GM21529 (cell line): ENCODE measurements at regions not wholly inside any gene's neighbourhood (a gene's known extent, or its start where the extent isn't known, plus 50 kb on each side); places are given as distances from the start of the nearest gene placed in this dataset.

Source experiments
- ATAC-seq: cut with Tn5 transposase; IDR thresholded peaks from one replicate; pipeline ENCODE4 v1.9.1; 2021; ENCODE audit not compliant: unreplicated experiment

- no peak for ATAC-seq
Measured at GRCh38 chr1:217091561-217091960, 368.3 kb upstream of the ESRRG start.

DNA sequence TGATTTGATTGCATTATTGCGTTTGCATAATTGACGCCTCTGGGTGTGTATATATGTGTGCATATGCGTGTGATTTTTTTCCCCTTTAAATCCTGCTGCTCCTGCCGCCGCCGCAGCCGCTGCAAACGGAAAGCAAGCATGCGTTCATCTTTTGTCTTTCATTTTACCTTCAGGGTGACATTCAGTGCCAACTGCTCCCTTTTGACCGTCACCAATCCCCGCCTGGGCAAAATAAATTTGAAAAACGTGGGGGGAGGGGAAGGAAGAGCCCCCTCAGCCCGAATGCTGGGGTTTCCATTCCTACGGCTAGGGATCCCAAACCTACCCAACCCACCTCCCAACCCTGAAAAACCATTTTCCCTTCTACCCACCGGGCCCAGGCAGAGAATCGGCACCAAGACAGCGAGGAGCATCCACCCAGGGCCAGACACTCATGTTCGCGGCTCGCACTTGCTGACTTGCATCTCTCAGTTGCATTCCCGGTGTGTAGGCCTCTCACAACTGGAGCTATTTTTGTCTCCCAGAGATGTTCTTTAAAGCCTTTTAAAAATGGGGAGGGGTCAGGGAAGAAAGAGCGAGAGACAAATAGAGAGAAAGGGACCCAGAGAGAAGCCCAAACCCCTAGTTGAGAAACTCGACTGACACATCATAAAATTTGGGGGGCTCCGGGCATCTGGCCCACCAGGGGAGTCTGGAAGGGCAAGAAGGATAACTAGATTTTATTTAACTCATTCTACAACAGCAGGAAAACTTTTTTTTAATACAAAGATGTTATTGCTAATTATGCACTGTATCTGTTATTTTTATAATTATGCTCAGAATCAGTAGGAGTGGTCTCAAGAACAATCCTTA, 367.1 kb upstream of the ESRRG start:
- ATAC-seq, result no peak

GRCh38 chr1:217089361-217090014, 366.3 kb upstream of the ESRRG start:
- ATAC-seq, result no peak

DNA sequence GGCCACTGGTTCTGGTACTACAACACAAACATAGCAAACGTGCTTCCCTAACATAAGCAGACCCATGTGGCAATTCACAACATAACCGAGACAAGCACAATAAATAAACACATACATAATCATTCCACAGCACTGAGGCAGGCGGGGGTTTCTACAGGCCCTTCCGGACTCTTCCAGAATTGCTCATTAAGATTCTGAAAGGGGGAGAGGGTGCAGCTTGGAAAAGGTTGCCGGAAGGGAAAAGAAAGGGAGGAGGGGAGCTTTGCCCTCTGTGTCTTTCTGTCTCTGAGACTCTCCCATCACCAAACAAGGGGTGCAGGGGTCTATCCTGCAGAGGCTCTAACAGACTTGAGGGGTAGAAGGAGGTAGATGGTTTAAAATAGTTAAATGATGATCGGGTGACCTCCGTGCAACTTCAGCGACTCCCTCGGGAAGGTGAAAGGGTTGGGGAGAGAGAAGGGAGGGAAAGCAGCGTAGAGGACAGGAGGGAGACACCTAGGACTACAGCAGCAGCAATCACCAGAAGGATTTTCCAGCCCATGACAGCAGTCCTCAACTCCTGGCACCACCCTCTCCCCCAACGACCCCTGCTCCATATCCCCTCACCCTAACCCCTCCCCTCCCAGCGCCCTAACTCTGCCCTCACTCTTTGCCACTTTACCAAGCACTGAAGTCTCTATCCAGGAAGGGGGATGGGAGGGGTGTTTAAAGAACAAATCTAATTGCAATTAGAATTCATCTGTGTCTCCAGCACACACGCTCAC, 365.5 kb upstream of the ESRRG start:
- ATAC-seq, result no peak

- ATAC-seq, result no peak
Measured at GRCh38 chr1:217088011-217088410, 364.8 kb upstream of the ESRRG start.

DNA sequence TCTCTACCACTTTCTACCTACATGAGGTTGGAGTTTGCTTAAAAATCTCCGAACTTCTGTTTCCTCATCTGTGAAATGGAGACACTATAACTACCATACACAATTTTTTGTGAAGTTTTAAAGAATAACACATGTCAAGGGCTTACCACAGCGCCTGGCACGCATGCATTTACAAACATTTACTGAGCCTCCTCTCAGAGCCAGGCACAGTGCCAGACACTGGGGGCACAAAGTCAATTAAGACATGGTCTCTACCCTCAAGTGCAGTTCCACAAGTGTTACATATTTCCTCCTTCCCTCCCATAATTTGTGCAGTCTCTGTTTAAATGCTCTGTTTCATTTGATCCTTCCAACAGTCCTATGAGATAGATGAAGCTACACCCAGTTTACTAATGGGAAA, 356.4 kb upstream of the ESRRG start:
- ATAC-seq, result no peak

- no peak for ATAC-seq
Measured at GRCh38 chr1:217078959-217079358, 355.7 kb upstream of the ESRRG start.

DNA sequence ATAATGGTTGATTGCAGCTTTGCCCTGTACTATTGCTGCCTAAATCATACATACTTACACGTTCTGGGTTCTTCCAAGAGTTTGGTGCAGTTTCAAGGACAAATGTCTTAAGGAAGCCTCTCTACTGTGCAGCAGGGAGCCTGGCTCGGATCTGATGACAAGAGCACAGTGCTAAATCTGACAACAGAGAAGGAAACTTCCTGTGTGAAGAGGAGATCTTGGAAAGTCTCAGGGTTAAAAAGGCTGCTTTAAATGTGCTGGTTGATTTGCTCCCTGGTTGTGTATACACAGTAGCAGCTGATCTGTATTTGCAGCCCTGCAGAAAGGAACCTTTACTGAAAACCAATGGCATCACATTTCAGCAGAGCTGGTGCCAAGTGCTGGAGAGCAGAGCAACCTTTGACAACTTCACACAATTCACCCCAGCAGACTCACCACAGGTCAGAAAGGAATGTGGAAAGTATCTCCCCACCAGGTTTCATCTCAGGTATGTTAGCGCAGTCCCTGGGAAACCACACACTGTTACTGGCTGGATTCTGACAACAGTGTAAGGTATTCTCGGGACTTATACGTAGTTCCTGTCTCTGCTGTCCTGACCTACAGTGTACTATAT, 355.0 kb upstream of the ESRRG start:
- ATAC-seq, result no peak

- no peak for ATAC-seq
Measured at GRCh38 chr1:217077426-217077825, 354.2 kb upstream of the ESRRG start.

- no peak for ATAC-seq
Measured at GRCh38 chr1:217076902-217077301, 353.7 kb upstream of the ESRRG start.

DNA sequence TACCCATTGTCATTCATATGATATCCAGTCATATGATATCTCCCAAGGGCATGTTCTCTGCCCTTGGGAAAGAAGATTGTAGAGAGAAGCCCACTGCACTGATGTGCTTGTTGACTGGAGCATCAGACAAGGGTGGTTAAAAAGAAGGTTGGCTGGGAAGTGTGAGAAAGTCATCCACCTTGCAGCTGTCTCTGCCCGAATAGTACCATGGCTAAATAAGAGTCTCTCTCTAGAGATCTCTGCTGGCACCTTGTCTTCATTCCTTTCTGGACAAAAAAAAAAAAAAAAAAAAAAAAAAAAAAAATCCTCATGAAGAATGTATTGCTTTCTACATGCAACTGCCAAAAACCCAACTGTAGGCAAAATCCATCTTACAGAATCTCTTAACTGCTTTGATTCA, 349.7 kb upstream of the ESRRG start:
- no peak for ATAC-seq

- no peak for ATAC-seq
Measured at GRCh38 chr1:217067642-217068041, 344.4 kb upstream of the ESRRG start.

DNA sequence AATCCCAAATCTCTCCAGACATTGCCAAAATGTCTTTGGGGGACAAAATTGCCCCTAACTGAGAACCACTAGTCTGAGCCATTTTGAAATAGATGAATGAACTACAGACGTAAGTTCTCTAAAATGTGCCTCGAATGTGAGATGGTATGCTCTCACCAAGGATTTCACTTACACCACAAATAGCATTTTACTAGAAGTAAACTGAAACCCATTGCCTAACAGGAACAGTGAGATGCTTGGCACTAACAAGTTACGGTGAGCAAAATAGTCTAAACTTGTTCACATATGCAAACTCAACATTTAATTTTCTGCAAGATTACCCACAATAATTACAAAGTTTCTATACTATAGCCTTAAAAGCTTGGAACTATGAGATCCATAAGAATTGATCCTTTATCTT, 343.6 kb upstream of the ESRRG start:
- ATAC-seq, result no peak

DNA sequence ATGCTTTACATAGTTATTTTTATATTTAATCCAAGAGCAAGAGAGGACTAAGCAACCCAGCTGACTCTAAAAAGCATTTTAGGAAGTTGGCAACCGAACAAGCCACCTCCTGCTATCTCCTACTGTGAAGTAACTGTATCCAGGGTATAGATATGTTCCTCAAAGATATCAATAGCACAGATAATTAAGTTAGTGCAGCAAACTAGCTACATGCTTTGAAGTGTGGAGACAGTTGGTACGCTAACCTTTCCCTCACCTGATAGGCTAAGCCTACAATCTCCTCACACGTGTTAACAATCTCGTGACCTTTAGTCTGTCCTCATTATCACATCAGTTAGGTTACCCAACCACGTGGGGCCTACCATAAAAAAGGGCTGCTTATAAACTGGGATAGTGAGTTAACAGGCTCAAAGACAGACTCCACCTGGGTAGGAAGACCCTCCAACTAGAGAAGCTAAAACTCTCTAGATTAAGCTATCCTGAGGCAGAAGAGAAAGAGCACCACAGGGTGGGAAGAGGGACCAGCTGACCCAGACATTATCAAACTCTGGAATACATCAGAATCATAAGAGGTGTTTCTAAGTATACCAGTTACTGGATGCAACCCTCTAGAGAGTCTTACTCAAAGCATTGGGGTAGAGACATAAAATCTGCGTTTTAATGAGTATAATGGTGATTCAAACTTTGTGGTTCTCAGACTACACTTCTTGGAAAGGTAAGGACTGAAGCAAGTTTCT, 340.1 kb upstream of the ESRRG start:
- no peak for ATAC-seq

DNA sequence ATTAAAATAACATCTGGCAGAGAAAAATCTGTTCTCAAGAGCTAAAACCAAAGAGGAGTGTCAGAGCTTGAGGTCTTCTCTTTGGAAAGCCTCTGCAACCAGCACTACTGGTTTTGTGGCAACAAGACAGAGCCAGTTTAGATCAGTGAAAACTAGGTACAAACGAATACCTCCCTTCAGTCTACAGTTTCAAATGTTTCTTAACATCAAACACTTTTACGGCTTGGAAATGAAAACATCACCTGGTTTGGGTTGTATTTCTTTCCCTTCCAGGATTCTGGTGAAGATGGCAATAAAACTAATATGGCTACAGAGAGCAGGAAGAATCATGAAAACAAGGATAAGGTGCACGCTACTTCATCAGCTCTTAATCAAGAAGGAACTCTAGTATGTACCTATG, 339.4 kb upstream of the ESRRG start:
- no peak for ATAC-seq

GRCh38 chr1:217059401-217059800, 336.2 kb upstream of the ESRRG start:
- no peak for ATAC-seq

- no peak for ATAC-seq
Measured at GRCh38 chr1:217053676-217054075, 330.4 kb upstream of the ESRRG start.

- ATAC-seq, result no peak
Measured at GRCh38 chr1:217052626-217053025, 329.4 kb upstream of the ESRRG start.

DNA sequence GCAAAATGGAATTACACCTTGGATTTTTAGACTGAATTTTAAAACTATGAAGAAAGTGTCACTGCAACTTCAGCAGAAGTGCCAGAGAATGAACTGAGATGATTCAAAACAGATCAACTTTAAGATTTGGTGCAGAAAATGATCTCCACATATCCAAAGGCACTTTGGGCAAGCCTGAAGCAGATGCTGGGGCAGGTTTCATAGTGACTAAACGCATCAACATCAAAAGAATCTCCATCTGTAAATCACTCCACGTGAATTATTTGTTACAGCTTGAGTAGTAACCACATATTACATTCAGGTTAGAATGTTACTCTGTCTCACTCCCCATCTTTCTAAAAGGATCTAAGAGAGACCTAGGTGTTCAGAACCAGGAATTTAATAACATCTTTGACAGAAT, 329.0 kb upstream of the ESRRG start:
- ATAC-seq, result no peak

- ATAC-seq, result no peak
Measured at GRCh38 chr1:217049721-217050120, 326.5 kb upstream of the ESRRG start.

DNA sequence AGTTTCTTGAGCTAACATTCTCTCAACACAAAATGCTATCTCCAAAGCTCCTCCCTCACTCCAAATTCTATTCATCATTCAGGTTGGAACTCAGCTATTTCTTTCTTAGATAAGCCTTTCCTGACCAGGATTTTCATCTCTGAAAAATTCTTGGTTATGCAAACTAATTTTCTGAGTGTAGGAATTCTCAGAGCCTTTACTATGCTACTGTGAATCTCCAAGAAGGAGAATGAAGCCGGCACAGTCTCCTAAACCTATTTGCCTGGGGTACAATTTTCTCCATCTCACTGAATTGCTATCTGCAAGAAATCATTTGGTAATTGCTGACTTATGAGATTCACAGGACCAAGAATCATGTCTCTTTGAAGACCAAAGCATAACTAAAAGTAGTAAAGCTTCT, 325.9 kb upstream of the ESRRG start:
- no peak for ATAC-seq
